Choroid plexus epithelial cell (primary cell): ENCODE measurements at regions not wholly inside any gene's neighbourhood (a gene's known extent, or its start where the extent isn't known, plus 50 kb on each side); places are given as distances from the start of the nearest gene placed in this dataset.

ENCODE experiments used
- DNase-seq: peaks from one replicate; pipeline ENCODE4 v3.0.0-alpha.2; 2010; ENCODE audit warnings: low read depth
- H3K4me3 ChIP-seq: 2 replicates; pipeline ENCODE4 v1.5.1; 2011; ENCODE audit warnings: low read depth, mild to moderate bottlenecking, control low read depth, low read length, moderate library complexity
- TF ChIP-seq, protein P1 (sequence below): conservative IDR thresholded peaks from 2 replicates; pipeline ENCODE4 v1.5.1; 2011; ENCODE audit warnings: low read depth, mild to moderate bottlenecking, control low read depth, inconsistent platforms, low read length, moderate library complexity

GRCh38 chr20:51860111-51860882 lies 58.0 kb upstream of the SALL4 start:
- peak; percentile 25 for DNase-seq
- no peak overlapping the region for H3K4me3 ChIP-seq
- TF ChIP-seq, protein P1, sequence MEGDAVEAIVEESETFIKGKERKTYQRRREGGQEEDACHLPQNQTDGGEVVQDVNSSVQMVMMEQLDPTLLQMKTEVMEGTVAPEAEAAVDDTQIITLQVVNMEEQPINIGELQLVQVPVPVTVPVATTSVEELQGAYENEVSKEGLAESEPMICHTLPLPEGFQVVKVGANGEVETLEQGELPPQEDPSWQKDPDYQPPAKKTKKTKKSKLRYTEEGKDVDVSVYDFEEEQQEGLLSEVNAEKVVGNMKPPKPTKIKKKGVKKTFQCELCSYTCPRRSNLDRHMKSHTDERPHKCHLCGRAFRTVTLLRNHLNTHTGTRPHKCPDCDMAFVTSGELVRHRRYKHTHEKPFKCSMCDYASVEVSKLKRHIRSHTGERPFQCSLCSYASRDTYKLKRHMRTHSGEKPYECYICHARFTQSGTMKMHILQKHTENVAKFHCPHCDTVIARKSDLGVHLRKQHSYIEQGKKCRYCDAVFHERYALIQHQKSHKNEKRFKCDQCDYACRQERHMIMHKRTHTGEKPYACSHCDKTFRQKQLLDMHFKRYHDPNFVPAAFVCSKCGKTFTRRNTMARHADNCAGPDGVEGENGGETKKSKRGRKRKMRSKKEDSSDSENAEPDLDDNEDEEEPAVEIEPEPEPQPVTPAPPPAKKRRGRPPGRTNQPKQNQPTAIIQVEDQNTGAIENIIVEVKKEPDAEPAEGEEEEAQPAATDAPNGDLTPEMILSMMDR: no peak

- DNase-seq: no peak
- TF ChIP-seq, protein P1: no peak
- H3K4me3 ChIP-seq: no peak overlapping the region
Observed at GRCh38 chr20:51856432-51856831, 54.1 kb upstream of the SALL4 start.

- DNase-seq: no peak
- H3K4me3 ChIP-seq: no peak overlapping the region
- TF ChIP-seq, protein P1: no peak
Observed at GRCh38 chr20:51854921-51855320, 52.6 kb upstream of the SALL4 start.
